ENCODE measurements at regions not wholly inside any gene's neighbourhood (a gene's known extent, or its start where the extent isn't known, plus 50 kb on each side); places are given as distances from the start of the nearest gene placed in this dataset.

GRCh38 chrX:75968293-75968692 lies 183.2 kb upstream of the MAGEE2 start:
- no peaks in the 10 kb centered on the region for H3K36me3 ChIP-seq
- no peaks in the 10 kb centered on the region for H3K4me1 ChIP-seq
- WGBS, 2 donors, result 51 to 75% methylated on average over 5 of the region's 5 CpGs
- DNase-seq (no peak), ATAC-seq (no peak)
- intact Hi-C loops (cut with DNase I), result no loop called here
- no peak overlapping the region for H3K27ac ChIP-seq
- no peaks in the 10 kb centered on the region for H3K27me3 ChIP-seq
- TF ChIP-seq, protein P1, sequence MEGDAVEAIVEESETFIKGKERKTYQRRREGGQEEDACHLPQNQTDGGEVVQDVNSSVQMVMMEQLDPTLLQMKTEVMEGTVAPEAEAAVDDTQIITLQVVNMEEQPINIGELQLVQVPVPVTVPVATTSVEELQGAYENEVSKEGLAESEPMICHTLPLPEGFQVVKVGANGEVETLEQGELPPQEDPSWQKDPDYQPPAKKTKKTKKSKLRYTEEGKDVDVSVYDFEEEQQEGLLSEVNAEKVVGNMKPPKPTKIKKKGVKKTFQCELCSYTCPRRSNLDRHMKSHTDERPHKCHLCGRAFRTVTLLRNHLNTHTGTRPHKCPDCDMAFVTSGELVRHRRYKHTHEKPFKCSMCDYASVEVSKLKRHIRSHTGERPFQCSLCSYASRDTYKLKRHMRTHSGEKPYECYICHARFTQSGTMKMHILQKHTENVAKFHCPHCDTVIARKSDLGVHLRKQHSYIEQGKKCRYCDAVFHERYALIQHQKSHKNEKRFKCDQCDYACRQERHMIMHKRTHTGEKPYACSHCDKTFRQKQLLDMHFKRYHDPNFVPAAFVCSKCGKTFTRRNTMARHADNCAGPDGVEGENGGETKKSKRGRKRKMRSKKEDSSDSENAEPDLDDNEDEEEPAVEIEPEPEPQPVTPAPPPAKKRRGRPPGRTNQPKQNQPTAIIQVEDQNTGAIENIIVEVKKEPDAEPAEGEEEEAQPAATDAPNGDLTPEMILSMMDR (IDR thresholded peaks at IDR 0.05), result no peak
- H3K4me3 ChIP-seq, result no peak overlapping the region
- H3K9me3 ChIP-seq, result peaks cover 0 to 30% (median 0%) of the 10 kb centered on the region in 11 donors

- DNase-seq, result no peak
These were observed 185.9 kb upstream of the PBDC1 start for GRCh38 chrX:75986976-75987375.

DNA sequence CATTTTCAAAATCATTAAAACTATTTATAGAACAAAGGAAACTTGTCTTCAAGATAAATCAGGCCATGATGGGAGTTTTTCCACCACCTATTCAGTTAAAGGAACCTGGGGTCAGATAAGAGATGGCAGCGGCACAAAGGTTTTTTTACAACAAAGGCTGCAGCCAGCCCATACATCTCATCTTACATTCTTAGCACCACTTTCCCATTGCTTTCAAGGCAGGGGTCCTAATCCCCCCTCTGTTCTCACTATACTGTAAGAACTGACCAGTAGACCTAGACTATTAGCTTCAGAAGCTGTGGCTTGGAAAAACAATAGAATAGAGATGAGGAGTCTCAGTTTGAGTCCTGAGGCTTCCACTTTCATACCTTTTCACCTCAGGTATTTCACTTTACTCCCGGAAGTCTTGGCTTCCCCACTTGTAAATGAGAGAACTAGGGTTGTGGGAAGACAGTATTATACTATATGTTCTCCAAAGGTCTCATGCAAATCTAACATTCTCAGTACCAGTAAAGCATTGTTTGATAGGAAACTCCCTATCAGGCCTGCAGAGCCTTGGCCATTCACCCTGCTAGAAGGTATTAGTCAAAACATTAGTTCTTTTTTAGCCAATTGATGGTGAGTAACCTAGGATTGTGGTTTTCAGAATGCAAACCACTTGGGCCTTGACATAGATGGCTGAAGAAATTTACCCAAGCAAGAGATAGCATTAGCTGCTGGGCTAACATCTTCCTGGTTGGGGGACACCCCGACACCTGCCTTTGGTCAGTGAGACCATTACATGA lies 182.9 kb upstream of the PBDC1 start:
- ATAC-seq (no peak), DNase-seq (no peak)
- TF ChIP-seq, protein P1 (IDR thresholded peaks at IDR 0.05), result no peak
- H3K4me1 ChIP-seq, result no peaks in the 10 kb centered on the region
- no peak overlapping the region for H3K4me3 ChIP-seq
- no peak overlapping the region for H3K27ac ChIP-seq
- 60 to 65% methylated on average over 3 of the region's 3 CpGs for WGBS, 2 donors
- H3K36me3 ChIP-seq, result no peaks in the 10 kb centered on the region
- peaks cover 0 to 4% (median 0%) of the 10 kb centered on the region in 7 donors for H3K27me3 ChIP-seq
- H3K9me3 ChIP-seq, result peaks cover 0 to 14% (median 0%) of the 10 kb centered on the region in 11 donors
- intact Hi-C loops (cut with DNase I), result no loop called here

More at GRCh38 chrX:75986976-75987375, 185.9 kb upstream of the PBDC1 start:
- intact Hi-C loops (cut with DNase I), result no loop called here
- no peak for ATAC-seq
- WGBS, 2 donors, result 28 to 61% methylated on average over 2 of the region's 2 CpGs
- no peak overlapping the region for H3K27ac ChIP-seq
- TF ChIP-seq, protein P1 (IDR thresholded peaks at IDR 0.05), result no peak
- peaks cover 0 to 20% (median 0%) of the 10 kb centered on the region in 7 donors for H3K27me3 ChIP-seq
- no peak overlapping the region for H3K4me3 ChIP-seq
- H3K36me3 ChIP-seq, result no peaks in the 10 kb centered on the region
- peaks cover 0 to 3% (median 0%) of the 10 kb centered on the region in 11 donors for H3K9me3 ChIP-seq
- H3K4me1 ChIP-seq, result no peaks in the 10 kb centered on the region

DNA sequence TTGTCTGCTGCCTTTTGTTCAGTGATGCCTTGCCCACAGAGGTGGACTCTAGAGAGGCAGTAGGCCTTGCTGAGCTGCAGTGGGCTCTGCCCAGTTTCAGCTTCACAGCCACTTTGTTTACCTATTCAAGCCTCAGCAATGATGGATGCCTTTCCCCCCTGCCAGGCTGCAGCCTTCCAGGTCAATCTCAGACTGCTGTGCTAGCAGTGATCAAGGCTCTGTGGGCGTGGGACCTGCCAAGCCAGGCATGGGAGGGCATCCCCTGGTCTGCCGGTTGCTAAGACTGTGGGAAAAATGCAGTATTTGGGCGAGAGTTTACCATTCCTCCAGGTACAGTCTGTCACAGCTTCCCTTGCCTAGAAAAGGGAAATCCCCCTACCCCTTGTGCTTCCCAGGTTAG lies 175.2 kb upstream of the PBDC1 start:
- intact Hi-C loops (cut with DNase I), result no loop called here
- H3K27ac ChIP-seq, result no peak overlapping the region
- WGBS, 2 donors, result 39 to 41% methylated on average over 2 to 3 of the region's 3 CpGs

More for the DNA sequence above, 175.2 kb upstream of the PBDC1 start:
- TF ChIP-seq, protein P1 (IDR thresholded peaks at IDR 0.05), result no peak
- Histone ChIP-seq H3K4me1 (no peaks in the 10 kb centered on the region), H3K36me3 (no peaks in the 10 kb centered on the region), H3K4me3 (no peak overlapping the region), H3K9me3 (peaks cover 0 to 18% (median 0%) of the 10 kb centered on the region in 11 donors), H3K27me3 (peaks cover 0 to 3% (median 0%) of the 10 kb centered on the region in 7 donors)
- DNase-seq (no peak), ATAC-seq (no peak)

All from heart right ventricle (tissue), 16 donors.